Smooth muscle cell (in vitro differentiated cells): ENCODE measurements at regions not wholly inside any gene's neighbourhood (a gene's known extent, or its start where the extent isn't known, plus 50 kb on each side); places are given as distances from the start of the nearest gene placed in this dataset.

Experiments
- DNase-seq: peaks from one replicate; lab custom pipeline; 2025; ENCODE audit not compliant: unreplicated experiment; lab: John Stamatoyannopoulos, UW
- H2AFZ ChIP-seq: fragments of 200-600 bp; sonication (generic); 2 replicates; pipeline ENCODE4 v1.6.0; 2016; ENCODE audit warnings: antibody characterized with exemption, low read depth, mild to moderate bottlenecking
- H3F3A ChIP-seq: fragments of 200-600 bp; sonication (generic); 2 replicates; pipeline ENCODE4 v1.6.0; 2017; ENCODE audit warnings: antibody characterized with exemption, low read depth
- H3K27ac ChIP-seq: fragments of 200-600 bp; sonication (generic); 2 replicates; pipeline ENCODE4 v1.5.1; 2016; ENCODE audit warnings: low read depth, mild to moderate bottlenecking
- H3K27me3 ChIP-seq: fragments of 200-600 bp; sonication (generic); 2 replicates; pipeline ENCODE4 v1.6.1; 2016; ENCODE audit warnings: low read depth, mild to moderate bottlenecking
- H3K36me3 ChIP-seq: fragments of 200-600 bp; sonication (generic); 2 replicates; pipeline ENCODE4 v1.5.1; 2016; ENCODE audit warnings: low read depth
- H3K4me1 ChIP-seq: fragments of 200-600 bp; sonication (generic); 2 replicates; pipeline ENCODE4 v1.5.1; 2016; ENCODE audit warnings: low read depth
- H3K4me2 ChIP-seq: fragments of 200-600 bp; sonication (generic); 2 replicates; pipeline ENCODE4 v1.6.0; 2016; ENCODE audit warnings: mild to moderate bottlenecking
- H3K4me3 ChIP-seq: fragments of 200-600 bp; sonication (generic); 2 replicates; pipeline ENCODE4 v1.5.1; 2016; ENCODE audit warnings: mild to moderate bottlenecking
- H3K79me2 ChIP-seq: fragments of 200-600 bp; sonication (generic); 2 replicates; pipeline ENCODE4 v1.6.0; 2016; ENCODE audit warnings: low read depth, mild to moderate bottlenecking
- H3K9ac ChIP-seq: fragments of 200-600 bp; sonication (generic); 2 replicates; pipeline ENCODE4 v1.6.0; 2016; ENCODE audit warnings: low read depth
- H3K9me3 ChIP-seq: fragments of 200-600 bp; sonication (generic); replicated peaks from 2 replicates; pipeline ENCODE4 v1.5.1; 2016; ENCODE audit warnings: low read depth
- H4K20me1 ChIP-seq: fragments of 200-600 bp; sonication (generic); 2 replicates; pipeline ENCODE4 v1.6.0; 2016; ENCODE audit warnings: low read depth
- WGBS: methylation state at CpG from one replicate; pipeline ENCODE4 v1.1.7; 2016; ENCODE audit warnings: low lambda C conversion rate; 5-methylcytosine and 5-hydroxymethylcytosine counted together
- TF ChIP-seq, protein P1 (sequence below): fragments of 200-600 bp; sonication (generic); IDR thresholded peaks from 2 replicates; pipeline ENCODE4 v1.5.1; 2017; ENCODE audit warnings: borderline replicate concordance, mild to moderate bottlenecking, antibody characterized with exemption; ENCODE audit not compliant: insufficient read depth, poor library complexity, severe bottlenecking

DNA sequence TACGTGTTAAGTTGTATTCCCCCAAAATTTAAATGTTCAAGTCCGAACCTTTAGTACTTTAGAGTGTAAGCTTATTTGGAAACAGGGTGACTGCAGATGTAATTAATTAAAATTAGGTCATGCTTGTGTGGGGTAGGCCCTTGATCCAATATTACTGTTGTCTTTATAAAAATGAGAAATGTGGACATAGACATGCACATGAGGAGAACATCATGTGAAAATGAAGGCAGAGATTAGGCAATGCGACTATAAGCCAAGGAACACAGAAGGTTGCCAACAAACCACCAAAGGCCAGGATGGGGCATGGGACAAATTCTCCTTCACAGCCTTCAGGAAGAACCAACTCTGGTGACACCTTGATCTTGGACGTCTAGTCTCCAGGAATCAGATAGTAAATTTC, 1698.4 kb upstream of the SLC10A2 start:
- Histone ChIP-seq H3K4me1 (no peaks in the 10 kb centered on the region), H3K36me3 (no peaks in the 10 kb centered on the region), H3K27ac (no peak overlapping the region), H3K27me3 (no peaks in the 10 kb centered on the region), H3K4me3 (no peak overlapping the region), H3F3A (no peaks in the 10 kb centered on the region), H3K9ac (no peak overlapping the region), H3K4me2 (no peak overlapping the region), H4K20me1 (no peaks in the 10 kb centered on the region), H3K79me2 (no peaks in the 10 kb centered on the region), H3K9me3 (no peaks in the 10 kb centered on the region), H2AFZ (no peak overlapping the region)
- TF ChIP-seq, protein P1, sequence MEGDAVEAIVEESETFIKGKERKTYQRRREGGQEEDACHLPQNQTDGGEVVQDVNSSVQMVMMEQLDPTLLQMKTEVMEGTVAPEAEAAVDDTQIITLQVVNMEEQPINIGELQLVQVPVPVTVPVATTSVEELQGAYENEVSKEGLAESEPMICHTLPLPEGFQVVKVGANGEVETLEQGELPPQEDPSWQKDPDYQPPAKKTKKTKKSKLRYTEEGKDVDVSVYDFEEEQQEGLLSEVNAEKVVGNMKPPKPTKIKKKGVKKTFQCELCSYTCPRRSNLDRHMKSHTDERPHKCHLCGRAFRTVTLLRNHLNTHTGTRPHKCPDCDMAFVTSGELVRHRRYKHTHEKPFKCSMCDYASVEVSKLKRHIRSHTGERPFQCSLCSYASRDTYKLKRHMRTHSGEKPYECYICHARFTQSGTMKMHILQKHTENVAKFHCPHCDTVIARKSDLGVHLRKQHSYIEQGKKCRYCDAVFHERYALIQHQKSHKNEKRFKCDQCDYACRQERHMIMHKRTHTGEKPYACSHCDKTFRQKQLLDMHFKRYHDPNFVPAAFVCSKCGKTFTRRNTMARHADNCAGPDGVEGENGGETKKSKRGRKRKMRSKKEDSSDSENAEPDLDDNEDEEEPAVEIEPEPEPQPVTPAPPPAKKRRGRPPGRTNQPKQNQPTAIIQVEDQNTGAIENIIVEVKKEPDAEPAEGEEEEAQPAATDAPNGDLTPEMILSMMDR: no peak
- 87% methylated on average over 4 of the region's 4 CpGs for WGBS
- no peak for DNase-seq

DNA sequence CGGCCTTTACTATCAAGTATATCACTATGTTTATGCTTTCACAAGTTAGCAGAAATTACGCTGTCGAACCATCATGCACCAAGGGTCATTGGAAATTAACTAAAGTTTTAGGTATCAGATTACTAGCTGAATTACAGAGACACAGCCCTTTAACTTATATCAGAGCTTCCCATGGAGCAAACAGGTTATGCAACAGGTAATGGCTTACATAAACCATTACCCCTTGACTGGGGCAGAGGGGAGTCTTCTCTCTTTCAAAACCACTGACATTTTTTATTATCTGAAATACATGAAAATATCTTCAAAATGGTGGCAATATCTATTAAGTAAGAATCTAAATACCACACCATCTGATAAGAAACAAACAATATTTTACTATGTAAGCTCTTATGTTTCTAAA, 1692.9 kb upstream of the SLC10A2 start:
- Histone ChIP-seq H3K36me3 (no peaks in the 10 kb centered on the region), H3K9me3 (no peaks in the 10 kb centered on the region), H3K27me3 (no peaks in the 10 kb centered on the region), H3K9ac (no peak overlapping the region), H2AFZ (no peak overlapping the region), H4K20me1 (no peaks in the 10 kb centered on the region), H3F3A (no peaks in the 10 kb centered on the region), H3K4me1 (no peaks in the 10 kb centered on the region), H3K4me2 (no peak overlapping the region), H3K79me2 (no peaks in the 10 kb centered on the region), H3K27ac (no peak overlapping the region), H3K4me3 (no peak overlapping the region)
- no peak for DNase-seq
- 96% methylated on average over 3 of the region's 3 CpGs for WGBS
- TF ChIP-seq, protein P1: no peak

GRCh38 chr13:104757712-104758111, 1691.5 kb upstream of the SLC10A2 start:
- Histone ChIP-seq H4K20me1 (no peaks in the 10 kb centered on the region), H3K4me1 (no peaks in the 10 kb centered on the region), H3K27ac (no peak overlapping the region), H3K9me3 (no peaks in the 10 kb centered on the region), H3K4me3 (no peak overlapping the region), H3K79me2 (no peaks in the 10 kb centered on the region), H3F3A (no peaks in the 10 kb centered on the region), H3K4me2 (no peak overlapping the region), H2AFZ (no peak overlapping the region), H3K27me3 (no peaks in the 10 kb centered on the region), H3K9ac (no peak overlapping the region), H3K36me3 (no peaks in the 10 kb centered on the region)
- DNase-seq: no peak
- WGBS: 59% methylated on average over 3 of the region's 3 CpGs
- TF ChIP-seq, protein P1: no peak

- Histone ChIP-seq H3K36me3 (no peaks in the 10 kb centered on the region), H3K4me2 (no peak overlapping the region), H3K4me1 (no peaks in the 10 kb centered on the region), H3K27ac (no peak overlapping the region), H4K20me1 (no peaks in the 10 kb centered on the region), H2AFZ (no peak overlapping the region), H3F3A (no peaks in the 10 kb centered on the region), H3K79me2 (no peaks in the 10 kb centered on the region), H3K9me3 (no peaks in the 10 kb centered on the region), H3K9ac (no peak overlapping the region), H3K27me3 (no peaks in the 10 kb centered on the region), H3K4me3 (no peak overlapping the region)
- 74% methylated on average over 2 of the region's 2 CpGs for WGBS
- TF ChIP-seq, protein P1: no peak
- no peak for DNase-seq
Observed at GRCh38 chr13:104750377-104750776, 1684.2 kb upstream of the SLC10A2 start.
